CD8-positive, alpha-beta memory T cell (primary cell): ENCODE measurements at regions not wholly inside any gene's neighbourhood (a gene's known extent, or its start where the extent isn't known, plus 50 kb on each side); places are given as distances from the start of the nearest gene placed in this dataset.
A peak's percentile ranks its signal among the peaks of the same experiment; 100 is the strongest.
"Not testable (repeated sequence)": the region's sequence is repeated elsewhere in the genome, so short reads cannot be mapped to it uniquely, and the experiment has no call there.

Experiments used
- CTCF ChIA-PET: fragments of 350-600 bp; sonication (Branson Sonifier 250); formaldehyde crosslinking; loops from one replicate; lab custom pipeline; 2021; ENCODE audit warnings: antibody characterized with exemption; lab: Charles Lee
- POLR2A ChIA-PET: fragments of 350-600 bp; sonication (Branson Sonifier 250); formaldehyde crosslinking; loops from one replicate; lab custom pipeline; 2021; ENCODE audit warnings: antibody characterized with exemption; lab: Charles Lee
- DNase-seq, 5 donors: peaks; one replicate each; pipeline versions ENCODE4 v3.0.0 to v3.0.0-alpha.2; 2020 to 2022; ENCODE audit warnings: mixed read lengths in 1 of 5
- H3K27ac ChIP-seq: one replicate; pipeline ENCODE4 v1.7.0; 2013; ENCODE audit warnings: low read depth, mild to moderate bottlenecking, low read length, moderate library complexity
- H3K27me3 ChIP-seq: 2 replicates; pipeline ENCODE4 v1.7.0; 2013; ENCODE audit warnings: low read length, mild to moderate bottlenecking; ENCODE audit not compliant: insufficient read depth, poor library complexity, severe bottlenecking
- H3K36me3 ChIP-seq: 2 replicates; pipeline ENCODE4 v1.7.0; 2013; ENCODE audit warnings: mild to moderate bottlenecking, low read length, moderate library complexity; ENCODE audit not compliant: insufficient read depth
- H3K4me1 ChIP-seq: 2 replicates; pipeline ENCODE4 v1.7.0; 2013; ENCODE audit warnings: mild to moderate bottlenecking, low read length, moderate library complexity; ENCODE audit not compliant: insufficient read depth
- H3K4me3 ChIP-seq: 2 replicates; pipeline ENCODE4 v1.7.0; 2013; ENCODE audit warnings: mild to moderate bottlenecking, low read length
- H3K9me3 ChIP-seq: 2 replicates; pipeline ENCODE4 v1.7.0; 2013; ENCODE audit warnings: mild to moderate bottlenecking, low read length
- H3K27ac Mint-ChIP-seq, 8 donors: one replicate each; pipeline ENCODE4 v1.8.0; 2020 to 2021; ENCODE audit warnings: mixed read lengths in 8 of 8, mild to moderate bottlenecking in 6 of 8, inconsistent platforms in 3 of 8, moderate library complexity in 3 of 8
- H3K27me3 Mint-ChIP-seq, 2 donors: one replicate each; pipeline ENCODE4 v1.8.0; 2020 to 2021; ENCODE audit warnings: mixed read lengths in 2 of 2, mild to moderate bottlenecking in 1 of 2, moderate library complexity in 1 of 2
- H3K36me3 Mint-ChIP-seq, 3 donors: one replicate each; pipeline ENCODE4 v1.8.0; 2020 to 2021; ENCODE audit warnings: mixed read lengths in 3 of 3, inconsistent platforms in 1 of 3, mild to moderate bottlenecking in 1 of 3
- H3K4me1 Mint-ChIP-seq, 3 donors: one replicate each; pipeline ENCODE4 v1.8.0; 2020 to 2021; ENCODE audit warnings: mixed read lengths in 3 of 3, inconsistent platforms in 1 of 3, mild to moderate bottlenecking in 1 of 3
- H3K4me3 Mint-ChIP-seq, 7 donors: one replicate each; pipeline ENCODE4 v1.8.0; 2020 to 2021; ENCODE audit warnings: mixed read lengths in 7 of 7, mild to moderate bottlenecking in 6 of 7, moderate library complexity in 4 of 7, inconsistent platforms in 2 of 7
- H3K9me3 Mint-ChIP-seq, 5 donors: one replicate each; pipeline ENCODE4 v1.8.0; 2020 to 2022; ENCODE audit warnings: mixed read lengths in 5 of 5, mild to moderate bottlenecking in 3 of 5, moderate library complexity in 2 of 5, inconsistent platforms in 1 of 5

DNA sequence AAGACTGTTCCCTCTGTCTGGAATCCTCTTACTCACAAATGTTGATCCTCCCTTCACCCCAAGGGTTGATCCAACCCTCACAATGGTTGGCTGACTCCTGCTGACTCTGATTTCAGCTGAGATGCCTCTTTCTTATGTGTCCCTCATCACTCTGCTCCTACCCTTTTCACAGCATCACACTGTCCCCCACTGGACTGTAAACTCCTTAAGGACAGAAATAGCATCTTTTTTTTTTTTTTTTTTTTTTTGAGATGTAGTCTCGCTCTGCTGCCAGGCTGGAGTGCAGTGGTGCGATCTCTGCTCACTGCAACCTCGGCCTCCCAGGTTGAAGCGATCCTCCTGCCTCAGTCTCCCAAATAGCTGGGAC lies 97.9 kb upstream of the SYT6 start:
- Histone ChIP-seq H3K27me3 (no peaks in the 10 kb centered on the region), H3K4me3 (no peak overlapping the region), H3K9me3 (no peaks in the 10 kb centered on the region), H3K27ac (no peak overlapping the region), H3K4me1 (no peaks in the 10 kb centered on the region), H3K36me3 (no peaks in the 10 kb centered on the region)
- H3K36me3 Mint-ChIP-seq = peaks cover 0 to 19% (median 1%) of the 10 kb centered on the region in 3 donors
- no peaks in the 10 kb centered on the region for H3K27me3 Mint-ChIP-seq
- no peak for DNase-seq
- H3K9me3 Mint-ChIP-seq = peaks cover 7 to 20% (median 10%) of the 10 kb centered on the region in 5 donors
- no peak overlapping the region for H3K27ac Mint-ChIP-seq
- CTCF ChIA-PET = interaction anchor here (0.7 kb wide), 1 partner anchor 37 kb away, joined by 3 read pairs; no protein-coding TSS in a partner anchor
- no peaks in the 10 kb centered on the region for H3K4me1 Mint-ChIP-seq
- POLR2A ChIA-PET = no interaction called here
- H3K4me3 Mint-ChIP-seq = no peak overlapping the region

DNA sequence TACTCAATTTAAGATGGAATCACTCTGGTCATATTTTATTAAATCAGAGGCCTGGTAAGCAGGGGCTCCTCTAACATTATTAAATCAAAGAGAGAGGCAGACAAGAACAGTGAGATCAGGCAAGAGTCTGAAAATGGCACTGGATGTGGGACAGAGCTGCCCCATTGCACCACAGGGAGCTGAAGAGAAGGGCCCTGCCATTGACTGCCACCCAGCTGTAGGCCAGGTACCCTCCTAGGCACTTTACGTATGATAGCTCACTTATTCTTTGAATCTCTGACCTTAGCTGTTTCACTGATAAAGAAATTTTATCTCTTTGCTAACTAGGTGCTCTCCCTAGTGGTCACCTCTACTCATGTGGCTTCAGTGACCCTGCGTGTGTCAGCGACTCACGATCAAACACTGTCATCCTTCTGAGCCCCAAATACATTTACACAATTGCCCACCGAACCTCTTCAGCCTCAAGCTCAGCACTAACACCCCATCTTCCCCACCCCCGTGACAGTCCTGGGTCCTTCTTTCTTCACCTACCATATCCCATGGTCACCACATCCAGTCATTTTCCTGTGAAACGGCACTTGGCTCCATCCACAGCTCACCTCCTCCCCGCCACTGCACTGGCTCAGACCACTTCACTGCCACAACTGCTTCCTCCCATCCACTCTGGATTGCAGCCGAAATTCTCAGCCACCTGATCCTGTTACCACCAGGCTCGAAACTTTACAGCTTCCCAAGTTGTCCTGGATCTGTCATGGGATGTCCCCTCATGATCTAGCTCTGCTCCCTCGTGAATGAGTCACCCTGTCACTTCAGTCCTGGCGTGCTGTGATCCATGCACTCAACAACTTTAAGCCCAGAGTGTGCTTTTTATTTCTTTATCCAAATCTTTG lies 97.3 kb upstream of the SYT6 start:
- CTCF ChIA-PET = no interaction called here
- no peak overlapping the region for H3K27ac ChIP-seq
- POLR2A ChIA-PET = no interaction called here
- Mint-ChIP-seq H3K4me1 (no peaks in the 10 kb centered on the region), H3K27me3 (peaks cover 0 to under 1% of the 10 kb centered on the region in 2 donors), H3K4me3 (no peak overlapping the region), H3K9me3 (peaks cover 7 to 20% (median 10%) of the 10 kb centered on the region in 5 donors), H3K36me3 (peaks cover 0 to 22% (median 1%) of the 10 kb centered on the region in 3 donors), H3K27ac (no peak overlapping the region)
- H3K4me1 ChIP-seq = no peaks in the 10 kb centered on the region
- no peaks in the 10 kb centered on the region for H3K36me3 ChIP-seq
- DNase-seq = no peak
- no peaks in the 10 kb centered on the region for H3K9me3 ChIP-seq
- H3K4me3 ChIP-seq = no peak overlapping the region
- no peaks in the 10 kb centered on the region for H3K27me3 ChIP-seq

GRCh38 chr1:114249691-114250090 lies 96.0 kb upstream of the SYT6 start:
- H3K27me3 Mint-ChIP-seq = peaks cover 1 to 4% of the 10 kb centered on the region in 2 donors
- DNase-seq = no peak
- POLR2A ChIA-PET = no interaction called here
- no peak overlapping the region for H3K27ac Mint-ChIP-seq
- no peaks in the 10 kb centered on the region for H3K4me1 ChIP-seq
- H3K27me3 ChIP-seq = no peaks in the 10 kb centered on the region
- H3K27ac ChIP-seq = no peak overlapping the region
- CTCF ChIA-PET = no interaction called here
- H3K36me3 ChIP-seq = no peaks in the 10 kb centered on the region
- peaks cover 5 to 17% (median 9%) of the 10 kb centered on the region in 5 donors for H3K9me3 Mint-ChIP-seq
- H3K4me3 ChIP-seq = no peak overlapping the region
- H3K4me3 Mint-ChIP-seq = no peak overlapping the region
- H3K36me3 Mint-ChIP-seq = peaks cover 0 to 20% (median 0%) of the 10 kb centered on the region in 3 donors
- no peaks in the 10 kb centered on the region for H3K4me1 Mint-ChIP-seq
- no peaks in the 10 kb centered on the region for H3K9me3 ChIP-seq

DNA sequence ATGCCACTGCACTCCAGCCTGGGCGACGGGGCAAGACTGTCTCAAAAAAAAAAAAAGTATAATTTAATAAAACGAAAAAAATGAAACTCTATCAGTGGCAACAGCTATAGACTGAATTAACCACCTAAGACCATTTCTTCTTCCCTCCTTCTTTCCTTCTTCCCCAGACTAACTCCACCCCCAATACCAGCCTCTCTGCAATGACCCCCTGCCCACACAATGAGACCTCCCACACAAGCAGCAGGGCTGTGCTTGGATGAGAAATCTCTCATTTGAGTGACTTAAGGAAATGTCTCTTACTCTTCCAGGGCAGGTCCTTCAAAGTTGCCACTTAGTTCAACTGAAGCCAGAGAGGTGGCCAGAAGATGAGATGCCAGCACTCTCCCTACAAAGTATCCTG lies 94.5 kb upstream of the SYT6 start:
- Mint-ChIP-seq H3K27me3 (peaks cover 8 to 13% of the 10 kb centered on the region in 2 donors), H3K27ac (no peak overlapping the region), H3K36me3 (peaks cover 0 to 24% (median 0%) of the 10 kb centered on the region in 3 donors), H3K4me1 (no peaks in the 10 kb centered on the region), H3K9me3 (peaks cover 7 to 16% (median 11%) of the 10 kb centered on the region in 5 donors), H3K4me3 (no peak overlapping the region)
- ChIA-PET POLR2A (interaction anchor here (0.7 kb wide), 1 partner anchor 12 kb away, joined by 3 read pairs; no protein-coding TSS in a partner anchor), CTCF (no interaction called here)
- H3K36me3 ChIP-seq = no peaks in the 10 kb centered on the region
- no peak overlapping the region for H3K4me3 ChIP-seq
- H3K9me3 ChIP-seq = no peaks in the 10 kb centered on the region
- no peaks in the 10 kb centered on the region for H3K4me1 ChIP-seq
- no peak overlapping the region for H3K27ac ChIP-seq
- no peaks in the 10 kb centered on the region for H3K27me3 ChIP-seq
- no peak for DNase-seq

DNA sequence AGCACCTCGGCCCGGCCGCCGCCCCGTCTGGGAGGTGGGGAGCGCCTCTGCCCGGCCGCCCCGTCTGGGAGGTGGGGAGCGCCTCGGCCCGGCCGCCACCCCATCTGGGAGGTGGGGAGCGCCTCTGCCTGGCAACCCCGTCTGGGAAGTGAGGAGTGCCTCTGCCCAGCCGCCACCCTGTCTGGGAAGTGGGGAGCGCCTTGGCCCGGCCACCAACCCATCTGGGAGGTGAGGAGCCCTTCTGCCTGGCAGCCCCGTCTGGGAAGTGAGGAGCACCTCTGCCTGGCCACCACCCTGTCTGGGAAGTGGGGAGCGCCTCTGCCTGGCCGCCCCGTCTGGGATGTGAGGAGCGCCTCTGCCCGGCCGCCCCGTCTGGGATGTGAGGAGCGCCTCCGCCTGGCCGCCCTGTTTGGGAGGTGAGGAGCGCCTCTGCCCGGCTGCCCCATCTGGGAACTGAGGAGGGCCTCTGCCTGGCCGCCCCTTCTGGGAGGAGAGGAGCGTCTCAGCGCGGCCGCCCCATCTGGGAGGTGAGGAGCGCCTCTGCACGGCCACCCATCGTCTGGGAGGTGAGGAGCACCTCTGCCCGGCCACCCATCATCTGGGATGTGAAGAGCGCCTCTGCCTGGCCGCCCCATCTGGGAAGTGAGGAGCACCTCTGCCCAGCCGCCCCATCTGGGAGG lies 89.0 kb upstream of the SYT6 start:
- CTCF ChIA-PET, H3K4me1 Mint-ChIP-seq, H3K27ac Mint-ChIP-seq, H3K36me3 ChIP-seq, H3K27ac ChIP-seq, DNase-seq, H3K4me1 ChIP-seq, POLR2A ChIA-PET, H3K9me3 ChIP-seq, H3K4me3 Mint-ChIP-seq, H3K4me3 ChIP-seq, H3K27me3 ChIP-seq: not testable (repeated sequence)
- peaks cover 11 to 24% (median 16%) of the 10 kb centered on the region in 5 donors for H3K9me3 Mint-ChIP-seq
- peaks cover 0 to 37% (median 0%) of the 10 kb centered on the region in 3 donors for H3K36me3 Mint-ChIP-seq
- peaks cover 8 to 15% of the 10 kb centered on the region in 2 donors for H3K27me3 Mint-ChIP-seq

DNA sequence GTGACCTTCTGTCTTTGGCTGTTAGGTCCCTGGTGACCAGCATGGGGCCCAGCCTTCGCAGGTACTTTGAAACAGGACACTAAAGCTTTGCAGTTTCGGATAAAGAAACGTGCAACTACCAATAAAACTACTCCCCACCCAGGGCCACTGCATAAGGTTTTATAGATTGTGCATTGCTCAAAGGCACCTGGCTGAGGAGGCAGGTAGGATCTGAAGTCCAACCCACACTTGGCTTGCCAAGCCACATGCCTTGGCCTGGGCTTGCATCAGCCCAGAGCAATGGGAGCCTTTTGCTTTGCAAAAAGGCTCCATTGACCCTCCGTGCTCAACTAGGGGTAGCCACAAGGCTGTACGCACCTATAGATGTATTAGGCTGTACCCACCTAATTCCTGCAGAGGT lies 84.4 kb upstream of the SYT6 start:
- CTCF ChIA-PET = no interaction called here

GRCh38 chr1:114236517-114236916 lies 82.8 kb upstream of the SYT6 start:
- H3K27me3 ChIP-seq = no peaks in the 10 kb centered on the region
- no peak for DNase-seq
- peaks cover 0 to 6% (median 6%) of the 10 kb centered on the region in 5 donors for H3K9me3 Mint-ChIP-seq
- CTCF ChIA-PET = no interaction called here
- no peak overlapping the region for H3K4me3 Mint-ChIP-seq
- POLR2A ChIA-PET = no interaction called here
- no peak overlapping the region for H3K27ac Mint-ChIP-seq
- peaks cover 0 to 14% (median 0%) of the 10 kb centered on the region in 3 donors for H3K36me3 Mint-ChIP-seq
- peaks cover 5 to 14% (median 6%) of the 10 kb centered on the region in 3 donors for H3K4me1 Mint-ChIP-seq
- peaks cover 0 to 5% of the 10 kb centered on the region in 2 donors for H3K27me3 Mint-ChIP-seq
- H3K9me3 ChIP-seq = no peaks in the 10 kb centered on the region
- no peaks in the 10 kb centered on the region for H3K4me1 ChIP-seq
- H3K4me3 ChIP-seq = no peak overlapping the region
- no peak overlapping the region for H3K27ac ChIP-seq
- no peaks in the 10 kb centered on the region for H3K36me3 ChIP-seq

More for the DNA sequence above, 84.4 kb upstream of the SYT6 start:
- peaks cover 0 to 7% (median 6%) of the 10 kb centered on the region in 5 donors for H3K9me3 Mint-ChIP-seq
- H3K4me1 ChIP-seq = no peaks in the 10 kb centered on the region
- no peak overlapping the region for H3K4me3 ChIP-seq
- no peaks in the 10 kb centered on the region for H3K9me3 ChIP-seq
- no peak for DNase-seq
- peak overlapping the region in 1 of 8 donors; percentile 9 for H3K27ac Mint-ChIP-seq
- no peaks in the 10 kb centered on the region for H3K27me3 ChIP-seq
- peaks cover 5 to 14% (median 6%) of the 10 kb centered on the region in 3 donors for H3K4me1 Mint-ChIP-seq
- H3K27me3 Mint-ChIP-seq = peaks cover 0 to 5% of the 10 kb centered on the region in 2 donors
- POLR2A ChIA-PET = no interaction called here
- peaks cover 0 to 14% (median 0%) of the 10 kb centered on the region in 3 donors for H3K36me3 Mint-ChIP-seq
- no peak overlapping the region for H3K4me3 Mint-ChIP-seq
- no peak overlapping the region for H3K27ac ChIP-seq
- H3K36me3 ChIP-seq = no peaks in the 10 kb centered on the region

- H3K36me3 ChIP-seq = no peaks in the 10 kb centered on the region
- no peaks in the 10 kb centered on the region for H3K4me1 ChIP-seq
- H3K9me3 ChIP-seq = no peaks in the 10 kb centered on the region
- ChIA-PET POLR2A (no interaction called here), CTCF (no interaction called here)
- H3K4me1 Mint-ChIP-seq = peaks cover 5 to 14% (median 6%) of the 10 kb centered on the region in 3 donors
- peaks cover 0 to 11% (median 0%) of the 10 kb centered on the region in 3 donors for H3K36me3 Mint-ChIP-seq
- H3K9me3 Mint-ChIP-seq = peaks cover 0 to 6% (median 3%) of the 10 kb centered on the region in 5 donors
- DNase-seq = no peak
- peaks cover 0 to 5% of the 10 kb centered on the region in 2 donors for H3K27me3 Mint-ChIP-seq
- peak overlapping the region in 1 of 8 donors; percentile 16 for H3K27ac Mint-ChIP-seq
- H3K4me3 Mint-ChIP-seq = no peak overlapping the region
- no peaks in the 10 kb centered on the region for H3K27me3 ChIP-seq
- no peak overlapping the region for H3K4me3 ChIP-seq
- H3K27ac ChIP-seq = no peak overlapping the region
Observed at GRCh38 chr1:114235960-114236359, 82.3 kb upstream of the SYT6 start.
